GM23248 (cell line): ENCODE measurements at regions not wholly inside any gene's neighbourhood (a gene's known extent, or its start where the extent isn't known, plus 50 kb on each side); places are given as distances from the start of the nearest gene placed in this dataset.

ENCODE experiments used
- EZH2 ChIP-seq: fragments of 200-600 bp; sonication (generic); IDR thresholded peaks from 2 replicates; pipeline ENCODE4 v1.6.1; 2018; ENCODE audit warnings: antibody characterized with exemption, mild to moderate bottlenecking; ENCODE audit not compliant: insufficient read depth, poor library complexity, severe bottlenecking
- EZH2phosphoT487 ChIP-seq: fragments of 200-600 bp; sonication (generic); IDR thresholded peaks from 2 replicates; pipeline ENCODE4 v1.6.1; 2018; ENCODE audit warnings: antibody characterized with exemption, moderate library complexity, mild to moderate bottlenecking, low read depth; ENCODE audit not compliant: insufficient read depth

DNA sequence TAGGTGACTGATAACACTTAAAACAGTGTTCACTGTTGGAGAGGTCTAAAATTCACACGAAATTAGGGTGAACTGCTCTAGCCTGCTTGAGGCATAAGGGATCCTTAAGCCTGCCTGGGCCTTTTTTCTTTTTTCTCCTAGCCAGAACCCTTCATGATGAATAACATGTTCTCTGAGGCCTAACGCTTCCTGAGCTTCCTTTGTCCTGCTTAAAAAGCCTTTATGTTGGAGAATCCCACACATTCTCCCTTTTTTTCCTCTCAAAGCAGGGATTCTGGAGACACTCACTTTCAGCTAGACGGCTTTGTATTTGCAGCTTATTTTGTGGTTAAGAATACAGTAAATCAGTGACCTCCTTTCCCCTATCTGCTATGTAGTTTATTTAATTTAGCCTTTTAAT lies 354.7 kb upstream of the PHF14 start:
- TF ChIP-seq EZH2: no peak
- TF ChIP-seq EZH2phosphoT487: no peak
